Breast epithelium (tissue), 4 donors: ENCODE measurements at regions not wholly inside any gene's neighbourhood (a gene's known extent, or its start where the extent isn't known, plus 50 kb on each side); places are given as distances from the start of the nearest gene placed in this dataset.

Source experiments
- DNase-seq, 2 donors: peaks; one replicate each; pipeline ENCODE4 v3.0.0-alpha.2; 2019; ENCODE audit warnings: low spot score in 2 of 2
- H3K27ac ChIP-seq, 2 donors: fragments of 200-600 bp; sonication (generic) in 1 of 2; one replicate each; pipeline ENCODE4 v1.5.1; 2016 to 2019; ENCODE audit warnings: mild to moderate bottlenecking in 1 of 2
- H3K27me3 ChIP-seq, 2 donors: fragments of 200-600 bp; sonication (generic) in 1 of 2; one replicate each; pipeline versions ENCODE4 v1.5.1 to v1.6.0; 2017 to 2019; ENCODE audit warnings: control low read depth in 1 of 2, mild to moderate bottlenecking in 1 of 2
- H3K36me3 ChIP-seq: fragments of 200-600 bp; one replicate; pipeline ENCODE4 v1.5.1; 2019
- H3K4me1 ChIP-seq, 2 donors: fragments of 200-600 bp; sonication (generic); one replicate each; pipeline ENCODE4 v1.5.1; 2016 to 2019; ENCODE audit warnings: control low read depth in 1 of 2
- H3K4me3 ChIP-seq, 3 donors: fragments of 200-600 bp; sonication (generic); 1 replicate in 2 of 3; 2 replicates in 1 of 3; pipeline ENCODE4 v1.5.1; 2016 to 2019; ENCODE audit warnings: mild to moderate bottlenecking in 3 of 3, moderate library complexity in 2 of 3
- H3K9me3 ChIP-seq, 2 donors: fragments of 200-600 bp; sonication (generic) in 1 of 2; one replicate each; pipeline ENCODE4 v1.5.1; 2016 to 2019; ENCODE audit warnings: control low read depth in 1 of 2
- CTCF ChIP-seq, 3 donors: fragments of 450-650 bp; IDR thresholded peaks; one replicate each; pipeline ENCODE4 v1.5.1; 2016 to 2017; ENCODE audit warnings: antibody characterized with exemption in 3 of 3, mild to moderate bottlenecking in 3 of 3, moderate library complexity in 3 of 3
- POLR2A ChIP-seq: fragments of 450-650 bp; IDR thresholded peaks from one replicate; pipeline ENCODE4 v1.6.1; 2016; ENCODE audit warnings: antibody characterized with exemption, mild to moderate bottlenecking, moderate library complexity
- POLR2AphosphoS5 ChIP-seq, 3 donors: sonication (generic); formaldehyde crosslinking; IDR thresholded peaks; one replicate each; pipeline ENCODE4 v1.6.1; 2017; ENCODE audit warnings: antibody characterized with exemption in 3 of 3
- intact Hi-C: fragments of 100-400 bp; cut with DNase I; formaldehyde crosslinking; loops from one replicate; pipeline ENCODE4 v1.15.1; 2023; ENCODE audit warnings: low total_unique reads

- Histone ChIP-seq H3K4me1 (no peaks in the 10 kb centered on the region), H3K4me3 (no peak overlapping the region), H3K36me3 (no peaks in the 10 kb centered on the region), H3K27ac (no peak overlapping the region), H3K27me3 (no peaks in the 10 kb centered on the region), H3K9me3 (peaks cover 18 to 38% of the 10 kb centered on the region in 2 donors)
- no peak for DNase-seq
- intact Hi-C loops, result no loop called here
- no peak for TF ChIP-seq POLR2AphosphoS5 (IDR thresholded peaks at IDR 0.05)
- TF ChIP-seq POLR2A, result no peak
- no peak for TF ChIP-seq CTCF (IDR thresholded peaks at IDR 0.05)
Observed at GRCh38 chr9:115422932-115423440, 305.0 kb upstream of the TNC start.

GRCh38 chr9:115423646-115424045, 305.7 kb upstream of the TNC start:
- Histone ChIP-seq H3K27me3 (no peaks in the 10 kb centered on the region), H3K4me3 (no peak overlapping the region), H3K27ac (no peak overlapping the region), H3K9me3 (peaks cover 18 to 38% of the 10 kb centered on the region in 2 donors), H3K36me3 (no peaks in the 10 kb centered on the region), H3K4me1 (no peaks in the 10 kb centered on the region)
- TF ChIP-seq POLR2A, result no peak
- no peak for TF ChIP-seq POLR2AphosphoS5 (IDR thresholded peaks at IDR 0.05)
- no peak for TF ChIP-seq CTCF (IDR thresholded peaks at IDR 0.05)
- intact Hi-C loops, result no loop called here
- DNase-seq, result no peak

- TF ChIP-seq CTCF (IDR thresholded peaks at IDR 0.05) (no peak), POLR2A (no peak), POLR2AphosphoS5 (IDR thresholded peaks at IDR 0.05) (no peak)
- no peaks in the 10 kb centered on the region for H3K4me1 ChIP-seq
Observed at GRCh38 chr9:115425601-115426000, 307.6 kb upstream of the TNC start.

GRCh38 chr9:115437418-115437817, 319.5 kb upstream of the TNC start:
- Histone ChIP-seq H3K9me3 (no peaks in the 10 kb centered on the region), H3K27me3 (no peaks in the 10 kb centered on the region), H3K4me1 (no peaks in the 10 kb centered on the region), H3K4me3 (no peak overlapping the region), H3K36me3 (no peaks in the 10 kb centered on the region), H3K27ac (no peak overlapping the region)
- intact Hi-C loops, result no loop called here
- no peak for DNase-seq
- no peak for TF ChIP-seq CTCF (IDR thresholded peaks at IDR 0.05)
- TF ChIP-seq POLR2AphosphoS5 (IDR thresholded peaks at IDR 0.05), result no peak

More at GRCh38 chr9:115425601-115426000, 307.6 kb upstream of the TNC start:
- Histone ChIP-seq H3K9me3 (peaks cover 18 to 33% of the 10 kb centered on the region in 2 donors), H3K4me3 (no peak overlapping the region), H3K27me3 (no peaks in the 10 kb centered on the region), H3K36me3 (no peaks in the 10 kb centered on the region), H3K27ac (no peak overlapping the region)
- intact Hi-C loops, result no loop called here
- no peak for DNase-seq

- intact Hi-C loops, result no loop called here
- Histone ChIP-seq H3K36me3 (no peaks in the 10 kb centered on the region), H3K4me1 (no peaks in the 10 kb centered on the region), H3K27me3 (no peaks in the 10 kb centered on the region), H3K9me3 (no peaks in the 10 kb centered on the region), H3K4me3 (no peak overlapping the region), H3K27ac (no peak overlapping the region)
- DNase-seq, result no peak
- TF ChIP-seq CTCF (IDR thresholded peaks at IDR 0.05) (no peak), POLR2AphosphoS5 (IDR thresholded peaks at IDR 0.05) (no peak), POLR2A (no peak)
Observed at GRCh38 chr9:115439641-115440040, 321.7 kb upstream of the TNC start.
